HEK293 (cell line): ENCODE measurements at regions not wholly inside any gene's neighbourhood (a gene's known extent, or its start where the extent isn't known, plus 50 kb on each side); places are given as distances from the start of the nearest gene placed in this dataset.
"Not testable (repeated sequence)": the region's sequence is repeated elsewhere in the genome, so short reads cannot be mapped to it uniquely, and the experiment has no call there.

Experiments
- CTCF ChIA-PET: fragments of 350-600 bp; formaldehyde crosslinking; extraction: SDS; loops from one replicate; lab custom pipeline; 2021; ENCODE audit warnings: antibody characterized with exemption; lab: Yijun Ruan, JAX
- POLR2A ChIA-PET: fragments of 300-600 bp; formaldehyde crosslinking; extraction: SDS; loops from one replicate; lab custom pipeline; 2020; ENCODE audit warnings: antibody characterized with exemption, inconsistent platforms; lab: Yijun Ruan, JAX
- H3K27ac ChIP-seq: fragments of 200-500 bp; sonication (Bioruptor generic); 2 replicates; pipeline ENCODE4 v1.5.1; 2014; ENCODE audit warnings: low read depth, low read length, control low read depth, inconsistent platforms; ENCODE audit errors: extremely low read depth
- H3K36me3 ChIP-seq, 2 experiments: fragments of 200-500 bp in 1 of 2; sonication (Bioruptor generic) in 1 of 2; 1 replicate in 1 of 2; 2 replicates in 1 of 2; pipeline ENCODE4 v1.5.1; 2014 to 2017; ENCODE audit warnings: inconsistent platforms in 2 of 2, low read length in 2 of 2; ENCODE audit not compliant: control insufficient read depth in 2 of 2, insufficient read depth in 1 of 2
- H3K4me1 ChIP-seq: fragments of 200-500 bp; sonication (Bioruptor generic); 2 replicates; pipeline ENCODE4 v1.5.1; 2014; ENCODE audit warnings: mild to moderate bottlenecking, low read length, inconsistent platforms; ENCODE audit not compliant: control insufficient read depth, insufficient read depth
- H3K4me3 ChIP-seq: 2 replicates; pipeline ENCODE4 v1.5.1; 2011; ENCODE audit warnings: low read depth, mild to moderate bottlenecking, control low read depth, low read length, moderate library complexity
- H3K9me3 ChIP-seq: fragments of 200-500 bp; sonication (Bioruptor generic); 2 replicates; pipeline ENCODE4 v1.5.1; 2014; ENCODE audit warnings: low read depth, low read length, inconsistent platforms; ENCODE audit not compliant: control insufficient read depth, insufficient read depth
- BCL11B ChIP-seq: fragments of 450-650 bp; formaldehyde crosslinking; IDR thresholded peaks from 2 replicates; pipeline ENCODE4 v1.5.1; 2016; ENCODE audit warnings: low read depth, missing biosample characterization, missing genetic modification characterization
- FEZF1 ChIP-seq: fragments of 450-650 bp; formaldehyde crosslinking; IDR thresholded peaks from 2 replicates; pipeline ENCODE4 v1.5.1; 2016; ENCODE audit warnings: missing biosample characterization, missing genetic modification characterization
- SCRT1 ChIP-seq: fragments of 450-650 bp; formaldehyde crosslinking; IDR thresholded peaks from 2 replicates; pipeline ENCODE4 v1.5.1; 2016; ENCODE audit warnings: missing biosample characterization, missing genetic modification characterization, borderline replicate concordance
- TRIM28 ChIP-seq: IDR thresholded peaks from 2 replicates; pipeline ENCODE4 v1.6.1; 2011; ENCODE audit warnings: low read length, control low read depth, borderline replicate concordance
- YY1 ChIP-seq: fragments of 450-650 bp; formaldehyde crosslinking; IDR thresholded peaks from 2 replicates; pipeline ENCODE4 v1.5.1; 2018; ENCODE audit warnings: missing biosample characterization, missing genetic modification characterization
- ZNF10 ChIP-seq: fragments of 450-650 bp; formaldehyde crosslinking; IDR thresholded peaks from 2 replicates; pipeline ENCODE4 v1.5.1; 2017; ENCODE audit warnings: missing biosample characterization, missing genetic modification characterization
- ZNF132 ChIP-seq: fragments of 450-650 bp; formaldehyde crosslinking; IDR thresholded peaks from 2 replicates; pipeline ENCODE4 v1.5.1; 2017; ENCODE audit warnings: missing biosample characterization, missing genetic modification characterization, borderline replicate concordance
- ZNF133 ChIP-seq: fragments of 450-650 bp; formaldehyde crosslinking; IDR thresholded peaks from 2 replicates; pipeline ENCODE4 v1.5.1; 2016; ENCODE audit warnings: missing biosample characterization, missing genetic modification characterization
- ZNF140 ChIP-seq: fragments of 450-650 bp; formaldehyde crosslinking; IDR thresholded peaks from 2 replicates; pipeline ENCODE4 v1.5.1; 2016; ENCODE audit warnings: missing biosample characterization, missing genetic modification characterization
- ZNF398 ChIP-seq: fragments of 450-650 bp; formaldehyde crosslinking; IDR thresholded peaks from 2 replicates; pipeline ENCODE4 v1.5.1; 2017; ENCODE audit warnings: missing biosample characterization, missing genetic modification characterization
- ZNF426 ChIP-seq: fragments of 450-650 bp; formaldehyde crosslinking; IDR thresholded peaks from 2 replicates; pipeline ENCODE4 v1.5.1; 2017; ENCODE audit warnings: missing biosample characterization, missing genetic modification characterization, mild to moderate bottlenecking, inconsistent platforms, moderate library complexity
- ZNF624 ChIP-seq: fragments of 450-650 bp; formaldehyde crosslinking; IDR thresholded peaks from 2 replicates; pipeline ENCODE4 v1.5.1; 2017; ENCODE audit warnings: missing biosample characterization, missing genetic modification characterization
- ZNF664 ChIP-seq: fragments of 450-650 bp; formaldehyde crosslinking; IDR thresholded peaks from 2 replicates; pipeline ENCODE4 v1.5.1; 2016; ENCODE audit warnings: missing biosample characterization, missing genetic modification characterization
- ZNF670 ChIP-seq: fragments of 450-650 bp; formaldehyde crosslinking; IDR thresholded peaks from 2 replicates; pipeline ENCODE4 v1.5.1; 2016; ENCODE audit warnings: missing biosample characterization, missing genetic modification characterization, low read depth
- ZNF76 ChIP-seq: fragments of 450-650 bp; formaldehyde crosslinking; IDR thresholded peaks from 2 replicates; pipeline ENCODE4; 2016; ENCODE audit warnings: low read depth, missing biosample characterization, missing genetic modification characterization, borderline replicate concordance
- ZSCAN16 ChIP-seq: fragments of 450-650 bp; formaldehyde crosslinking; IDR thresholded peaks from 2 replicates; pipeline ENCODE4 v1.5.1; 2016; ENCODE audit warnings: missing biosample characterization, missing genetic modification characterization
- ZXDB ChIP-seq: fragments of 450-650 bp; formaldehyde crosslinking; IDR thresholded peaks from 2 replicates; pipeline ENCODE4 v1.5.1; 2016; ENCODE audit warnings: missing biosample characterization, missing genetic modification characterization

DNA sequence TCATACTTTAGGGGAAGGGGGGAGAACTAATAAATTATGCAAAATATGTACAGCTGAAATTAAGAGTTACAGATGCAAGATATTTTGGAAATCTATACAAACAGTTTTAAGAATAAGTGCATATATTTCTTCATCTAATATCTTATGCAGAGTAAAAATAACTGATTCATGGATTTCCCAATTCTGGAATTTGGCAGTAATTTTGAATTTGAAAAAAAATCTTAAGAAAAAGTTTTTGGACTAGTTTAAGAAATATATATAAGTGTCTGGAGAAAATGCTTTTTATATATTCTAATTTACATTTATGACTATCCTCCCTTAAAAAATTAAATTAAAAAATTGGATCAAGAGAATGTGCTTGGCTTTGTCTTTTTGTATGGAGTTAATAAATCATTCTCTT, 474.3 kb downstream of the BRINP3 start:
- no peak overlapping the region for H3K4me3 ChIP-seq
- no peak overlapping the region for H3K27ac ChIP-seq
- POLR2A ChIA-PET, result no interaction called here
- no peaks in the 10 kb centered on the region for H3K4me1 ChIP-seq
- TF ChIP-seq BCL11B, result no peak
- no peak for TF ChIP-seq ZNF426 (tag by site-specific recombination)
- no peak for TF ChIP-seq ZNF10 (tag by site-specific recombination)
- no peak for TF ChIP-seq TRIM28
- TF ChIP-seq ZNF140 (tag by site-specific recombination), result no peak
- no peak for TF ChIP-seq YY1 (tag by site-specific recombination)
- no peak for TF ChIP-seq ZNF132 (tag by site-specific recombination)
- TF ChIP-seq ZNF398 (tag by site-specific recombination), result no peak
- no peak for TF ChIP-seq ZNF670
- CTCF ChIA-PET, result no interaction called here
- H3K9me3 ChIP-seq, result no peaks in the 10 kb centered on the region
- no peaks in the 10 kb centered on the region for H3K36me3 ChIP-seq

GRCh38 chr1:190011585-190011984, 466.1 kb downstream of the BRINP3 start:
- CTCF ChIA-PET, result interaction anchor here (0.6 kb wide), 1 partner anchor 437 kb away, joined by 4 read pairs; no protein-coding TSS in a partner anchor
- Histone ChIP-seq H3K4me3 (no peak overlapping the region), H3K4me1 (no peaks in the 10 kb centered on the region), H3K36me3 (no peaks in the 10 kb centered on the region), H3K27ac (no peak overlapping the region), H3K9me3 (no peaks in the 10 kb centered on the region)
- POLR2A ChIA-PET, result no interaction called here
- no peak for TF ChIP-seq ZNF133
- no peak for TF ChIP-seq ZXDB
- no peak for TF ChIP-seq ZSCAN16 (tag by site-specific recombination)
- TF ChIP-seq SCRT1 (tag by site-specific recombination), result no peak

DNA sequence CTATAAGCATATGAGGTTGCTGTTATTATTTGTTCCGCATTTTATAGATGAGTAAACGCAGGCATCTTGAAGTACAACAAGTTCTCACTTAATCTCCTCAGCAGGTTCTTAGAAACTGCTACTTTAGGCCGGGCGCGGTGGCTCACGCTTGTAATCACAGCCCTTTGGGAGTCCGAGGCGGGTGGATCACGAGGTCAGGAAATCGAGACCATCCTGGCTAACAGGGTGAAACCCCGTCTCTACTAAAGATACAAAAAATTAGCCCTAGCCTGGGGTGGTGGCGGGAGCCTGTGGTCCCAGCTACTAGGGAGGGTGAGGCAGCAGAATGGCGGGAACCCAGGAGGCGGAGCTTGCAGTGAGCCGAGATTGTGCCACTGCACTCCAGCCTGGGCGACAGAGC, 458.5 kb downstream of the BRINP3 start:
- H3K4me3 ChIP-seq, H3K27ac ChIP-seq, H3K9me3 ChIP-seq, POLR2A ChIA-PET, H3K4me1 ChIP-seq, H3K36me3 ChIP-seq, CTCF ChIA-PET: not testable (repeated sequence)

DNA sequence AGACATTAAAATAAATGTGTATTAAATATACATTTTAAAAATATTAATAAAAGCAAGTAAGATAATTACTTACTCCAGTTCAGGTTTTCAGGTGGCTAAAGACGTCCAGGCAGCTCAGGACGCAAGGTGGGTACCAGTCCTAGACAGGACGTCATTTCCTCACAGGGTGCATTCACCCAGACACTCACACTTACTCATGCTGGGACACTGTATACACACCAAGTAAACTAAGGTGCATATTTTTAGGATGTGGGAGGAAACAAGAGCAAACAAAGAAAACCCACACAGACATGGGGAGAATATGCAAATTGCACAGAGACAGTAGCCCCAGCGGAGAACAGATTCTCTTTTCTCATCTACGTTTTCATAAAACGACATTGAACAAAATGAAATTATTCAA, 457.9 kb downstream of the BRINP3 start:
- ChIA-PET CTCF (no interaction called here), POLR2A (interaction anchor here (0.6 kb wide), 1 partner anchor 1331 kb away, joined by 4 read pairs; no protein-coding TSS in a partner anchor)
- Histone ChIP-seq H3K4me1 (no peaks in the 10 kb centered on the region), H3K4me3 (no peak overlapping the region), H3K9me3 (no peaks in the 10 kb centered on the region), H3K36me3 (no peaks in the 10 kb centered on the region), H3K27ac (no peak overlapping the region)
- TF ChIP-seq FEZF1 (no peak), ZNF664 (tag by site-specific recombination) (no peak), ZNF76 (tag by site-specific recombination) (no peak), ZNF624 (no peak)
